ENCODE measurements at regions not wholly inside any gene's neighbourhood (a gene's known extent, or its start where the extent isn't known, plus 50 kb on each side); places are given as distances from the start of the nearest gene placed in this dataset.

DNA sequence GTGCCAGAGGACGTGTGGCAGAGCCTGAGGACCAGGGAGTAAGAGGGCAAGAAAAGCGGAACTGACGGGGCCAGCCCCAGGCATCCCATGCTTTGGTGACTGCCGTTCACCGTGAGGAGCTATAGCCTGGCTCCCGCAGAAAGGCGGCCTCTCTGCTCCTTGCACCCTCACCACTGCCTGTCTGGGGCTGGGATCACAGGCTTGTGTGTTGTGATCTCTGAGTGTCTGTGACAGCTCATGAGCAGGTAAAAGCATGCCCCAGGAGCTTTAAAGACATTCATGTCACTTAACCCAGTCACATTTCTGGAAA, 266.8 kb upstream of the RAB6C start:
- DNase-seq = no peak
- intact Hi-C loops (cut with DNase I) = no loop called here

DNA sequence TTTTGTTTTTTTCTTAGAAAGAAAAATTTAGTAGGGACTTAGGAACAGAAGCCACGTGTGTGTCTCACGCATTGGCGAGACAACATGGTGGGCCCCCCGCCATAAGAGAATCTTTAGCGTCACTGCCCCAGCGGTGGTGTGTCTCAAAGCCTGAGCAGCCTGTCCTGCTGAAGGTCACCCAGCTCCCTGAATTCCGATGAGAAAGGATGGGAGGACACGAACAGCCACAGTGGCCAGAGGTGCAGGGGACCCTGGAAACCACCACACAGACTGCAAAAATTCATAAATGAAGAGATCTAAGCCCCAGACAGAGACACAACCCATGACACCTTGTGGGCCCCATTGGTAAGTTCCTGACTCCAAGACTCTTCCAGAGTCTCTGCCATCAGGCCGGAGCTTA, 266.1 kb upstream of the RAB6C start:
- intact Hi-C loops (cut with DNase I) = no loop called here
- DNase-seq = no peak

DNA sequence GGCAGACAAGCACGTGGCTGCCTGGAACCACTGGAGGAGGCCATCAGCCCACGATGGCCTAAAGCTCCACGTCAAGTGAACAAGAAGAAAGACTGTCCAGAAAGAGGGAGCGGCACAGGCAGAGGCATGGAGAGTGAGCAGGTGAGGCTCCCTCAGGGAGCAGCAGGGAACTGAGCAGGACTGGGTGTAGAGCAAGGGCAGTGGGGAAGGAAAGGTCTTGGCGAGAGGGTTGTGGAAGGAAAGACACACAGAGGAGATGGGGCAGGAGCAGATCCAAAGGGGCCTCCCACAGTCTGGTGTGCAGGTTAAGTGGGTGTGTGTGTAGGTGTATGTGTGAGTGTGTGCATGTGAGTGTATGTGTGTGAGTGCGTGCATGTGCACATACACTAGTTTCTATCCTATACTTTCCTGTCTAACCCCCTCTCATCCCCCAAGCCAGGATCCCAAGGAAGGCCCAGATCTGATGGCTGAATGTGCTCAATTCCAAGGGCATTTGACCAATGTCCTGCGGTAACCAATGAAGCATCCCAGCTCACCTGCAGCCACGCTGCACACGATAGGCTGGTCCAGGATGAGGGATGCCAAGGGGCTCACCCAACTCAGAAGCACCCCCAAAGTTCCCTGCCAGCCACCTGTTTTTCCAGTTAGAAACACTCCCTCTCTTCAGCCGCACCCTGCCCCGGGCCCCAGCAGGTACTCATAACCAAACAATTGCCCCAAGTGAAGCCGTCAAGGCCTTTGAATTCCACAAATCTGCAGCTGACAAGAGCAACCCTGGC, 262.5 kb upstream of the RAB6C start:
- intact Hi-C loops (cut with DNase I) = no loop called here
- DNase-seq = no peak

DNA sequence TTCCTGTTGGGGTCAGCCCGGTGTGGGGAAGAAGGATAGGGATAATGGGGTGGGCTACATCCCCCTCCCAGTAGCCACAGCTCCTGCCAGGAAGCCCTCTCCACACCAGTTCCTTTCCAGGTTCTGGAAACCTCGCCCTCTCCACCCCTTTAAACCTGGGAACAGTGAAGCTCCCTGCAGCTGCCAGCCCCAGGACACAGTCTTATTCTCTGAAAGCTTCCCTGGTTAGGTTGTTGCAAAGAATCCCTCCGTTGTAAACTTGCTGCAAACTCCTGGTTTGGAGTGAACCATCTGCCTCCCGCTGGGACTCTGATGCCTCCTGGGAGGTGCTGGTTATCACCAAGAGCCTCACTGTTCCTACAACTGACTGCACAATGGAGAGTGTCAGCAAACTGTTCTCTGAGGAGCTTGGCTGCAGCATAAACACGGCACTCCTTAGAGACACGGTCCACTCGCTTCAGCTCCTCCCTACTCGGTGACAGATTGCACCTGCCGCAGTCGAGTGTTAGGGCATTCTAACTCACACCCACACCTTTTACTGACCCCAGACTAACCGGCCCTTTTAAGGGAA, 261.8 kb upstream of the RAB6C start:
- no peak for DNase-seq
- intact Hi-C loops (cut with DNase I) = no loop called here

DNA sequence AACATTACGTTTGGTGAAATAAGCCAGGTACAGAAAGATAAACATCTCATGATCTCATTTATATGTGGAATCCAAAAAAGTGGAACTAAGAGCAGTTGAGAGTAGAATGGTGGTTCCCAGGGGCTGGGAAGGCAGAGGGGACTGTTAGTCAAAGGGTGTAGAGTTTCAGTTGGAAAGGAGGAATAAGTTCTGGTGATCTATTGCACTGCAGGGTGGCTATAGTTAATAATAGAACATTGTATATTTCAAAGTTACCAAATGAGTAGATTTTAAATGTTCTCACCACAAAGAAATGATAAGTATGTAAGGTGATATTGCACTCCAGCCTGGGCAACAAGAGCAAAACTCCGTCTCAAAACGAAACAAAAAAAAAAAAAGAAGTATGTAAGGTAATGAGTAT, 260.1 kb upstream of the RAB6C start:
- intact Hi-C loops (cut with DNase I) = no loop called here

DNA sequence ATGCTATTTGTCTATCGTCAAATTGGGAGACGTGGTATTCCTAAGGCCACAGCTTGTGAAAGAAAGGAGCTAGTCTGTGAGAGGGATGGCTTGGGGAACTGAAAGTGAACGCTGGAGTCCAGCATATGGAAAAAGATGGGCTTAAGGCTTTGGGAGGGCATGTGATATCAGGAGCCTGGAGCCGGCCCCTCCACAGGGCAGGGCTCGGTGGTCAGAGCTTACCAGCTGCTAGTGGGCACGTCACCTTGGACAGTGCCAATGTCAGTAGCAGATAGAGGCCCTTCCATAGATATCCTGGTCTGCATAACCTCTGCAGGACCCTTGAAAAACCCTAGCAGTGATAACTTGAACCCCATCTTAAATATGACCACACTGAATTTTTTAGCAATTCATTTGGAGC, 259.1 kb upstream of the RAB6C start:
- intact Hi-C loops (cut with DNase I) = no loop called here

More for the DNA sequence above, 260.1 kb upstream of the RAB6C start:
- DNase-seq = no peak

DNA sequence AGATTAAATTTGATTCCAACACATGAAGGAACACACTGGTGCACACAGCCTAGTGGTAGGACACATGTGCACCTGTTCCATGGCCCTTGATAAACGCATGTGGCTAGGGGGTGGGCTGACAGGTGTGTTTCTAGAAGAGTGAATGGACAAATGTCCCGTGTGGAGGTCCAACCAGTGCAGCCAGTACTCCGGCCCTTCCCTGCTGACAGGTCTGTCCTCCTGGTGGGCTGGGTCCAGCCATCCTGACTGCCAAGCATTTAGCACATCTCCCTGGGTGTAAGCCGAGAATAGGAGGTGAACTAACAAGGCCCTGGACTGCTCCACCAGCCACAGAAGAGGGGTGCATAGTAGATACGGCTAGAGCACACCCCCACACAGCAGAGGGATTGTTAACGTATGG, 258.7 kb upstream of the RAB6C start:
- DNase-seq = no peak
- intact Hi-C loops (cut with DNase I) = no loop called here

More for the DNA sequence above, 259.1 kb upstream of the RAB6C start:
- DNase-seq = no peak

DNA sequence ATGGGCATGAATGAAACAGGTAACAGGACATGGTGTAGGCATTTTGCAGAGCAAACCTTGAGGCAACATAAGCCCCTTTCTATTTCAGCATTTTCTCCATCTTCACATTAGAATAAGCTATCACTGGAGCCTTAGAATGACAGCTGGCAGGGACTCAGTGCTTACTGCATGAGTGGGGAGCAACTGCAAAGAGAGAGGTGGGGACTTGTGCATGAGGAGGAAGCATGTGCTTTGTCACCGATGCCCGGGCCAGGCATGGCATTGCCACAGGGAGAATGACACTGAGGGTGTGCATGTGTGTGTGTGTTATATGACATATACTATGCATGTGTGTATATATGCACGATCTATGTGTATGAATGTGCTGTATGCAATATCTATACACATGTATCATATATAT, 258.2 kb upstream of the RAB6C start:
- intact Hi-C loops (cut with DNase I) = no loop called here
- no peak for DNase-seq

DNA sequence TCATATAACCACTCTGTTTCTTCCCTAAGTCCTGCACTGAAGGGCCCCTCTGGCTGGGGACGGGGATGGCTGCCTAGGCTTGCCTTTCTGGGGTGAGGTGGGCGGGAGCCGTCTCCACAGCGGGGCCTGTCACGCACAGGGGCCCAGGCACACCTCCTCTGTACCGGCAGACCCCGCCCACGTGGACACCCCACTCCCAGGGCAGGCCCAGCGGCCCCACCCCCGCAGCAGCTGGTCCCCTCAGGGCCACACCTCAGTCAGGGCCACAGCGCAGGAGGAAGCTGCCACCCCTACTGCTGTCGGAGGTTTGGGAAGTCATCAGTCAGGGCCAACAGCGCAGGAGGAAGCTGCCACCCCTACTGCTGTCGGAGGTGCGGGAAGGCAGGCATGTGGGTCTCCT, 257.6 kb upstream of the RAB6C start:
- no peak for DNase-seq
- intact Hi-C loops (cut with DNase I) = no loop called here

DNA sequence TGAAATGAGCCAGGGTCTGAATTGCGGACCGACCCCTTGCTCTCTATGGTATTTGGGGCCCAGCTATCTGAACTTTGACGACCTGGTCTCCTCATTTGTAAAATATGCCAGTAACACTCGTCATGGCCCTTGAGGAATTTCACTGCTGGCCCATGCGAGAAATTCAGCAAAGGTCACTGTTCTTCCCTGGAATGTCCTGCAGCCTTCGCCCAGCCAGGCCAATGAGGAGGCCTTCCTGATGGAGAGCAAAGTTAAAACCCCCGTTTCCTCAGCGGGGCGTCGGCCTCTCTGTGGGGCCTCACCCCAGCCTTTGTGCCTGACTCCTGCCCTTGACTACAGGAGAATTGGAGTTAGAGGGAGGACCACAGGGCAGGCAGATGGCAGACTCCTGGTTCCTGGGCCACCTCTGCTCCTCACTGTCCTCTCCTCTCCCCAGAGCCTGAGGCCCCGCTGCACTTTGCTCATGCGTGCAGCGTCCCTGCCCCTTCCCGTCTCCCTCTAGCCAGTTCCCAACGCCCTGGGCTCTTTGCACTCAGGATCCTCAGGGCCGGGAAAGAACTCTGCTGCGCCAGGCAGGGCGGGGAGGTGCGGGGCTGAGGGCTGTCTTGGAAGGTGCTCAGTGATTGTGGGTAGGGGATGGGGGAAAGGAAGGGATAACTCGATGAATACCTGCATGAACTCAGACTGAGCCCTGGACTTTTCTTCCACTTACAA, 257.0 kb upstream of the RAB6C start:
- no peak for DNase-seq
- intact Hi-C loops (cut with DNase I) = no loop called here

DNA sequence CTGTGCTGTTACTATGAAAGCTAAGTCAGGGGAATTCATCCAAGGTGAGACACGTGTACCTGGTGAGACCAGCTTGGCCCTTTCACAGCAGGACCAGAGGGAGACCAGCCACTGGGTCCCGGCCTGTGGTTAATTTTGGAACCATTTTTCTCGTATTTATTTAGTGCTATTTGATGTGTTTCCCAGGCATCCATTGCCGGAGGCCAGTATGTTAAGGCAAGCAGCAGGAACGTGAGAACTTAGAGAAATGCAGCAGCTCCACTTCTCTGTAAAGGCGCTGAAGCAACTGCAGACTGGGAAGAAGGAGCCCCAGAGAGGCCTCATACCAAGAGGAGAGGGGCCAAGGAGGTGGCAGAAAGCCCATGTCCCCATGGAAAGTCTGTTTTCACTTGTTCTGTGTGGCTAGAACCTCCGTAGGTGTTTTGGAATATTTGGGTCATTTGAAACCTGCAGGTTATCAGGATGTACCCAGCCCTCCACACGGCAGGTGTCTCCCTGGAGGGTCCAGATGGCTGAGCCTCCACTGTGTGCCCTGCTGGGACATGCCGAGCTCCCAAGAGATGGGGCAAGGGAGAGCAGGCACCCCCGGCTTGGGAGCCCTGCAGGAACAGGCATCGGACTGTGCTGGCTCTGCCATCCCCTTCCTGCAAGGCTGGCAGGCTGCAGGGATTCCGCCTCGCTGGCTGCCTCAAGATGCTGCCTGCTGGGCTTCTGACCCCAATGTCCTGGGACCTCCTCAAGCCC, 256.0 kb upstream of the RAB6C start:
- intact Hi-C loops (cut with DNase I) = no loop called here
- DNase-seq = no peak

DNA sequence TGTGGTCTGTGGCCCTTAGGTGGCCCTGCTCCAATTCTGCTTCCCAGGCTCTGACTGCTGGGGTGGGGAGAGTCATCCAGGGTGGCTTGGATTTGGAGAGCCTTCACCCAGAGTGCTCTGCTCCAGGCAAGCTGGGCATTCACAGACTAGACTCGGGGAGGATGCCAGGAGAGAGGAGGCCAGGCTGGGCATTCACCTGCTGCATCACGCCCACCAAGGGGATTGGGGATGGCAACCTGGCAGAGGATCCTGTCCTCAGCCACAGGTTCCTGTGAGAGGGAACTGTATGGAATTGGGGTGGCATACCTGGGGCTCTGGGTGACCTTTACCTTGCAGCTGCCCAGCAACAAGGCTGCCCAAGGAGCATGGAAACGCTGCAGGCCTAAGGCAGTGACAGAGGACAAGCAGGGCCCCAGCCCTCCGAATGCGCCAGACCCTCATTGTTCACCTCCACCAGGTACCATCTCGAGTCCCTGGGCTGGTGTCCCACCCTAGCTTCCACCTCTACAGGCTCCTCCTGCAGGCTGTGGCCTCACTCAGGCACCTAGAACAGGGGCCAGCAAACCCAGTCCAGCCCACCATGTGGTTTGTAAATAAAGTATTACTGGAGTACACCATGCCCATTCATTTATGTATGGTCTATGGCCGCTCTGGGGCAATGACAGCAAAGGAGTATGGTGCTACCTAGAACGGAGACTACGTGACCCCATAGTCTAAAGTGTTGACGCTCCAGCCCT, 255.3 kb upstream of the RAB6C start:
- intact Hi-C loops (cut with DNase I) = no loop called here
- DNase-seq = no peak

DNA sequence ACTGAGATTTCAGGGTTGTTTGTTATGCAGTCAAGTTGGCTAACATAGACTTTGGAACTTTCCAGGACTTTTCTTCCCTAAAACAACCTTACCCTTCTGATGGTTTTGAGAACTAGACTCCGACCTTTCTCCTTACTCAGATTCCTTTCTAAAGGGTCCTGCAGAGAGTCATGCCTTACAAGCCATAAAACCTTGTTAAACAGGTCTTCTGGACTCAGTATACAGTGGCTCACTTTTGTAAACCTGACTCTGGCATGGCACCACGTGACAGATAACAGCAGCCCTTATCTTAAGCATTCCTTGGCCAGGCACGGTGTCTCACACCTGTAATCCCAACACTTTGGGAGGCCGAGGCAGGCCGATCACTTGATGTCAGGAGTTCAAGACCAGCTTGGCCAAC, 253.2 kb upstream of the RAB6C start:
- intact Hi-C loops (cut with DNase I) = no loop called here
- no peak for DNase-seq

DNA sequence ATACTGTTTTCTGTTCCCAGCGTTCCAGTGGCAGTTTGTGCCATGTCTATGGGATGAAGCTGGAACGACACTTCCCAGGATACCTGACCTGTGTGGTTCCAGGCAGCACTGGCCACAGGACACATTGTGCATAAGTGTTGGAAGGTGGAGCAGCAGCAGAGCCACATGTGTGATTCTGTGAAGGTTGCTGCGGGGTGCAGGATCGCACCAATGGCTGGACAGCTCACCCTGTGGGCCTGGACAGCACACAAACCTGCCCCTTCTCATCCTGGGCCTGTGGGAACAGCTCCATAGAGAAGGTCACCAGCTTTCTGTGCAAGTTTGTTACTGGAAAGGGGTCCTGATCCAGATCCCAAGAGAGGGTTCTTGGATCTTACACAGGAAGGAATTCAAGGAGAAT, 252.2 kb upstream of the RAB6C start:
- DNase-seq = no peak
- intact Hi-C loops (cut with DNase I) = no loop called here

DNA sequence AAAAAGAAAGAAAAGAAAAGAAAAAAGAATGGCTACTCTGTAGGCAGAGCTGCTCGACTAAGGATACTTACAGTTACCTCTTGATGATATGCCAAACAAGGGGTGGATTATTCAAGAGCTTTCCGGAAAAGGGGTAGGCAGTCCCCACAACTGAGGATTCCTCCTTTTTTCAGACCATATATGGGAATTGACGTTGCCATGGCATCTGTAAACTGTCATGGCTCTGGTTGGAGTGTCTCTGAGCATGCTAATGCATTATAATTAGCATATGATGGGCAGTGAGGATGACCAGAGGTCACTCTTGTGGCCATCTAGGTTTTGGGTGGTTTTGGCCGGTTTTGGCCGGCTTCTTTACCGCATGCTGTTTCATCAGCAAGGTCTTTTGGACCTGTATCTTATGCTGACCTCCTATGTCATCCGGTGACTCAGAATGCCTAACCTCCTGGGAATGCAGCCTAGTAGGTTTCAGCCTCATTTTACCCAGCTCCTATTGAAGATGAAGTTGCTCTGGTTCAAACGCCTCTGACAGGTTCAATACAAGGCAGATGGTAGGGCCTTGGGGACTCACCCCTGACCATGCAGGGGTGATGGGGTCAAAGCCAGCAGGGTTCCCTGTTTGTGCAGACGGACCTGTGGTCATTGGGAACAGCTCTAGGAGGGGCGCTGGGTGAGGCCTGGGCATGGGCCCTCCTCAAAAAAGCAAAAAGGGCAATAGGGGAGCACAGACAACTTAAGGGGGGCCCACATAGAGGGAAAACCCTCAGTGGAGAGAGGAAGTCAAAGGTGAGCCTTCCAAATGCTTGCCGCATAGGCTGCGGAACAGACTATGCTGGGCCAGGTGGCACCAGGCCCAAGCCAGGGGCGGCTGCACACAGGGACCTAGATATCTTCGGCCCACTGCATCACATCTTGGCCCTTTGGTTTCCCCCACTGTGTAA, 251.2 kb upstream of the RAB6C start:
- intact Hi-C loops (cut with DNase I) = no loop called here
- no peak for DNase-seq

DNA sequence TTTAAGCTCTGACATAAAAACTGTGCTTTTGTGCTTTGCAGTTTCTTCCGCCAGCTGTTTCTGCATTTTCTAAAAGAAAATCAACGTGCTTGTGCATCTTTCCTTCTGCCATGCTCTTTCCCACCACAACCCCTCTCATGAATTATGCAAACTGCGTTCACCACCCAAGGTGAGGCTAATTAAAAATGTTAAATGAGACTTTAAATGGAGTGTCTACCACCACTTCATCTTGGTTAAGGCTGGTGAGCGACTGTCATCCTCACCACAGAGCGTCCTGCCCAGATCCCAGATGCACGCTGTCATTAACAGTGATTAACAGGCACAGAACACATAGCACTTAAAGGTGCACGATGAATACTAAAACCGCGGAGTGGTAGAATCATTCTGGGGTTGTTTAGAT, 250.5 kb upstream of the RAB6C start:
- DNase-seq = no peak
- intact Hi-C loops (cut with DNase I) = no loop called here

DNA sequence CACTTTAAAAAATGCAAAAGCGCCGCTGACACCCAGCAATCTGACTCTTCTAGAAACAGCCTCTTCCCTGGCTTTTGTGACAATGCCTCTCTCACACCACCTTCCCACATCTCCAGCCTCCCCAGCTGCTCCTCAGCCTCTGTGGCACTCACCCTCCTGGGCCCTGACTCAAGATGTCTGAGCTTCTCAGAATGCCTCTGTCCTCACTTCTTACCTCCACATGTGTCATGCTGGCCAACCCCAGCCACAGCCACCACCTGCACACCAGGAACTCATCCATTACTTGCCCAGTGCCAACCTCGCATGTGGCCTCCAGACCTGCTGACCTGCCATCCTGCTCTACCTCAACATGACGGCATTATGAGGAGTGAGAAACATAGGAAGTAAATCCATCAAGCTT, 249.8 kb upstream of the RAB6C start:
- no peak for DNase-seq
- intact Hi-C loops (cut with DNase I) = no loop called here

DNA sequence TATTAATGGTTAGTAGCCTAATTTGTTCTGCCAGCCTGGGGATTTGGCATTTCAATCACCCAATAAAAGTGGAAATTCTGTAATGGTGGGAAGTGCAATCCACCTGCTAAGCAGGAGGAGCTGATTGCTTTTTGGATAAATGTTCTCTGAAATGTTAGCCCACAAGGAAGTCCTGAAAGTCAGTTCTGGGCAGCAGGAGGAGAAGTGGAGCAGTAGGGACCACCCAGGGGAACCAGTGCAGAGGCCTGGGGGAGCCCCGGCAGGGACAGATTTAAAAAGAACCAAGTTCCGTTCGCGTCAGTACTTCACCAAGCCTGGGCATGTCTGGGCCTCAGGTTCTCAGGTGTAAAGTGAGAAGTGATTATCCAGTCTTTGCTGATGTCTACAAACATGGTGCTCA, 248.5 kb upstream of the RAB6C start:
- intact Hi-C loops (cut with DNase I) = no loop called here
- DNase-seq = no peak

DNA sequence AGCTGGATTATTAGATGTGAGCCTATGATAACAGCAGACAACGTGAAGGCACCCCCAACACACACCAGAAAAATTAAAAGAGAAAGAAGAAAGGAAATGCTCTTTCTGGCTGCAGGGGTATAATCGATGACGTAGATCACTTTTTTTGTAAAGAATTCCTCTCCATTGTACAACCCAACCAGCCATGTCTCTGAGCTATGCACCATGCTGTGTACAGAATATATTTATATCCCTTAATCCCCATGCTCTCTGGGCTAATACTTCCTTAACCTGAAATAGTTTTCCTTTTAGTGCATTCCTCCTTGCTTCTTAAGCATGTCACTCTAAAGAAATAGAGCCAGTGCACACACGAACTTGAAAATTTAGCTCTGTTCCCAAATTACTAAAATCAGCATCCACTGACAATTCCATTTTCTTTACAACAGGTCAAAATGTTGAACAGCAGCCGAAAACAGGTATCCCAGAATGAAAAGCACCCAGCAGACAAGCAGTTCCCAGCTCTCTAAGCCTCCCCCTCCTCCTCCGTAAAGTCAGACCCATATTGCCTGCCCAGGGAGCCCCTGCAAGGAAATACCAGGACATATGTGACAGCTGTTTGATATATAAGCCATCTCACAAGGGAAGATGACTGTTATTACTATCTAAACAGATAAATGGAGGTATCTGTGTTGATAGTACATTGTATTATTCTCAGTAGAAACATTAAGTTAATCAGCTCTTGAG, 247.4 kb upstream of the RAB6C start:
- intact Hi-C loops (cut with DNase I) = no loop called here
- DNase-seq = no peak

Measured in posterior cingulate gyrus (tissue), 11 donors.